Thyroid gland (tissue), 4 donors: ENCODE measurements at regions not wholly inside any gene's neighbourhood (a gene's known extent, or its start where the extent isn't known, plus 50 kb on each side); places are given as distances from the start of the nearest gene placed in this dataset.

Source experiments
- DNase-seq, 2 donors: peaks; one replicate each; pipeline ENCODE4 v3.0.0-alpha.2; 2019
- H3K27ac ChIP-seq, 3 donors: fragments of 200-600 bp; sonication (generic); 1 replicate in 2 of 3; 2 replicates in 1 of 3; pipeline ENCODE4 v1.5.1; 2016 to 2019; ENCODE audit warnings: mild to moderate bottlenecking in 1 of 3, moderate library complexity in 1 of 3
- H3K27me3 ChIP-seq: fragments of 200-600 bp; sonication (generic); one replicate; pipeline ENCODE4 v1.5.1; 2019
- H3K36me3 ChIP-seq, 2 donors: fragments of 200-600 bp; sonication (generic); one replicate each; pipeline ENCODE4 v1.5.1; 2016 to 2019
- H3K4me1 ChIP-seq, 2 donors: fragments of 200-600 bp; sonication (generic); one replicate each; pipeline ENCODE4 v1.5.1; 2017 to 2019
- H3K4me3 ChIP-seq, 3 donors: fragments of 200-600 bp; sonication (generic); replicated peaks in 1 of 3; 1 replicate in 2 of 3; 2 replicates in 1 of 3; pipeline ENCODE4 v1.5.1; 2016; ENCODE audit warnings: mild to moderate bottlenecking in 1 of 3
- H3K9me3 ChIP-seq: fragments of 200-600 bp; sonication (generic); one replicate; pipeline ENCODE4 v1.5.1; 2017
- CTCF ChIP-seq, 6 experiments: fragments of 200-600 bp in 3 of 6; fragments of 450-650 bp in 3 of 6; sonication (generic) in 3 of 6; IDR thresholded peaks; one replicate each; pipeline ENCODE4 v1.5.1; 2016 to 2019; ENCODE audit warnings: antibody characterized with exemption in 6 of 6, mild to moderate bottlenecking in 2 of 6, inconsistent platforms in 1 of 6, moderate library complexity in 1 of 6
- POLR2A ChIP-seq, 2 donors: fragments of 450-650 bp; IDR thresholded peaks; one replicate each; pipeline ENCODE4 v1.6.1; 2017; ENCODE audit warnings: antibody characterized with exemption in 2 of 2, mild to moderate bottlenecking in 2 of 2, moderate library complexity in 1 of 2
- WGBS, 2 donors: methylation state at CpG; one replicate each; pipeline ENCODE4 v1.1.5; 2017; 5-methylcytosine and 5-hydroxymethylcytosine counted together
- intact Hi-C: fragments of 100-400 bp; cut with DNase I; formaldehyde crosslinking; loops from one replicate; pipeline ENCODE4 v1.15.1; 2023

DNA sequence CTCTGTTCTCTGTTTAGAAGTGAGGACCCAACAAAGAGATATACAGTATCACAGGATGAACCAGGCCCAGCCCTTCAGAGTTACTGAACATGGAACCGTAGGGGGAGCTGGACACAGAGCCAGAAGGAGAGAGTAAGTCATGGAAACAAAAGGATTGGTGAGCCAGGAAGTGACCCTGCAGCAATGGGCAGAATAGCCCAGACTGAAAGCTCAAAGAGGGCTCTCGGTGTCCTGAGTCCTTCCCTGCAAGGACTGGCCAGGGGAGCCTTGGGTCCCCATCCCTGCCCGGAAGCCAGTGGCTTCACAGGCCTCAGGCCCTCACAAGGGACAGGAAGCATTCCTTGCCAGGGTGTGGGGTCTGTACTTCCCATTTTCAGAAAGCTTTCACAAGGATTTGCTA is 150.6 kb downstream of the SPATA19 start:
- TF ChIP-seq CTCF (IDR thresholded peaks at IDR 0.05) (no peak), POLR2A (IDR thresholded peaks at IDR 0.05) (no peak)
- H3K27me3 ChIP-seq = no peaks in the 10 kb centered on the region
- intact Hi-C loops = no loop called here
- WGBS, 2 donors = 84 to 87% methylated on average over 2 to 3 of the region's 3 CpGs
- H3K4me1 ChIP-seq = no peaks in the 10 kb centered on the region
- H3K27ac ChIP-seq = no peak overlapping the region
- no peaks in the 10 kb centered on the region for H3K36me3 ChIP-seq
- no peaks in the 10 kb centered on the region for H3K9me3 ChIP-seq
- DNase-seq = no peak
- no peak overlapping the region for H3K4me3 ChIP-seq

GRCh38 chr11:133693110-133693509 is 152.2 kb downstream of the SPATA19 start:
- Histone ChIP-seq H3K4me1 (no peaks in the 10 kb centered on the region), H3K27me3 (no peaks in the 10 kb centered on the region), H3K9me3 (no peaks in the 10 kb centered on the region), H3K27ac (no peak overlapping the region), H3K36me3 (no peaks in the 10 kb centered on the region), H3K4me3 (no peak overlapping the region)
- intact Hi-C loops = no loop called here
- no peak for DNase-seq
- no peak for TF ChIP-seq POLR2A (IDR thresholded peaks at IDR 0.05)
- TF ChIP-seq CTCF (IDR thresholded peaks at IDR 0.05) = no peak
- WGBS, 2 donors = 71 to 74% methylated on average over 4 to 9 of the region's 9 CpGs

GRCh38 chr11:133692126-133692934 is 153.0 kb downstream of the SPATA19 start:
- intact Hi-C loops = no loop called here
- WGBS, 2 donors = 68% methylated on average over 8 of the region's 8 CpGs
- no peak for DNase-seq
- TF ChIP-seq CTCF (IDR thresholded peaks at IDR 0.05) (no peak), POLR2A (IDR thresholded peaks at IDR 0.05) (no peak)
- no peaks in the 10 kb centered on the region for H3K36me3 ChIP-seq
- H3K27me3 ChIP-seq = no peaks in the 10 kb centered on the region
- H3K27ac ChIP-seq = no peak overlapping the region
- no peak overlapping the region for H3K4me3 ChIP-seq
- H3K9me3 ChIP-seq = no peaks in the 10 kb centered on the region
- H3K4me1 ChIP-seq = no peaks in the 10 kb centered on the region

DNA sequence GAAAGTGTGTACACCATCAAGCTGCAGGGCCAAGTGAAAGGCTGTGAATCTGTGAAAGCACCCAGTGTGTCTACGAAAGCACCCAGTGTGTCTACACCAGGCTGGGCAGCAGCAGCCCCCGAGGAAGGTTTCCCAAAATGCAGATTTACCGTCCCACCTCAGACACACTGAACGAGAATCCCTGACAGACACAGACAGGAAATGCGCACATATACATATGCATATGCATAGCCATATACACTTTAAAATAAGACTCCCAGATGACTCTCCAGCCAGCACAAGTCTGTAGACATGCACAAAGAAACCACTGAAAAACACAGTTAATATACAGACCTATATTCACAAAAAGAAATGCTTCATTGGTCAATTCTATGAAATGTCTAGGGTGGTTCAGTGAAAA is 155.5 kb upstream of the OPCML start:
- DNase-seq = no peak
- no peak overlapping the region for H3K4me3 ChIP-seq
- no peaks in the 10 kb centered on the region for H3K9me3 ChIP-seq
- no peaks in the 10 kb centered on the region for H3K27me3 ChIP-seq
- H3K36me3 ChIP-seq = no peaks in the 10 kb centered on the region
- 84% methylated on average over 5 of the region's 5 CpGs for WGBS, 2 donors
- H3K27ac ChIP-seq = no peak overlapping the region
- intact Hi-C loops = no loop called here
- no peak for TF ChIP-seq CTCF (IDR thresholded peaks at IDR 0.05)
- no peak for TF ChIP-seq POLR2A (IDR thresholded peaks at IDR 0.05)
- H3K4me1 ChIP-seq = no peaks in the 10 kb centered on the region

GRCh38 chr11:133681901-133682300 is 149.6 kb upstream of the OPCML start:
- no peak for TF ChIP-seq CTCF (IDR thresholded peaks at IDR 0.05)
- no peak for TF ChIP-seq POLR2A (IDR thresholded peaks at IDR 0.05)
- Histone ChIP-seq H3K4me3 (no peak overlapping the region), H3K9me3 (no peaks in the 10 kb centered on the region), H3K27ac (no peak overlapping the region), H3K4me1 (no peaks in the 10 kb centered on the region), H3K36me3 (no peaks in the 10 kb centered on the region), H3K27me3 (no peaks in the 10 kb centered on the region)
- intact Hi-C loops = no loop called here
- 3 to 13% methylated on average over 3 to 6 of the region's 6 CpGs for WGBS, 2 donors
- no peak for DNase-seq
